NT2/D1 (cell line): ENCODE measurements at regions not wholly inside any gene's neighbourhood (a gene's known extent, or its start where the extent isn't known, plus 50 kb on each side); places are given as distances from the start of the nearest gene placed in this dataset.

Experiments used
- SUZ12 ChIP-seq: IDR thresholded peaks from 2 replicates; pipeline ENCODE4 v1.6.1; 2011; ENCODE audit not compliant: insufficient read length, insufficient read depth; ENCODE audit errors: extremely low read depth
- YY1 ChIP-seq: IDR thresholded peaks from 2 replicates; pipeline ENCODE4 v1.6.1; 2011; ENCODE audit not compliant: insufficient read length, insufficient read depth
- ZNF274 ChIP-seq: IDR thresholded peaks from 2 replicates; pipeline ENCODE4 v1.6.1; 2011; ENCODE audit warnings: mild to moderate bottlenecking, low read depth, low read length

- TF ChIP-seq YY1 (no peak), ZNF274 (no peak), SUZ12 (no peak)
Observed at GRCh38 chr20:39904476-39905112, 784.4 kb downstream of the MAFB start.
